Activated T-helper 2 cell treated with anti-CD3 and anti-CD28 coated beads, Interferon-gamma antibody, Interleukin-2, Interleukin-4, amounts not matched to agents 10 μg/mL and 5 μg/mL and 100 μg/mL, durations not matched to agents 14 hours and 24 hours and 36 hours (primary cell): ENCODE measurements at regions not wholly inside any gene's neighbourhood (a gene's known extent, or its start where the extent isn't known, plus 50 kb on each side); places are given as distances from the start of the nearest gene placed in this dataset.

Source experiments
- DNase-seq: peaks from one replicate; pipeline ENCODE4 v3.0.0; 2021; ENCODE audit warnings: low spot score
- H3K27ac Mint-ChIP-seq: one replicate; pipeline ENCODE4 v1.8.0; 2021; ENCODE audit warnings: mixed read lengths
- H3K27me3 Mint-ChIP-seq: one replicate; pipeline ENCODE4 v1.8.0; 2021; ENCODE audit warnings: low read depth, mixed read lengths
- H3K36me3 Mint-ChIP-seq: one replicate; pipeline ENCODE4 v1.8.0; 2021; ENCODE audit warnings: low read depth, mixed read lengths
- H3K4me1 Mint-ChIP-seq: one replicate; pipeline ENCODE4 v1.8.0; 2021; ENCODE audit warnings: low read depth, mixed read lengths
- H3K4me3 Mint-ChIP-seq: one replicate; pipeline ENCODE4 v1.8.0; 2021; ENCODE audit warnings: low read depth, mild to moderate bottlenecking, moderate library complexity, mixed read lengths
- H3K9me3 Mint-ChIP-seq: one replicate; pipeline ENCODE4 v1.8.0; 2021; ENCODE audit warnings: mixed read lengths
- intact Hi-C: fragments of 100-400 bp; cut with micrococcal nuclease; formaldehyde crosslinking; loops from one replicate; pipeline ENCODE4 v1.15.1; 2023

DNA sequence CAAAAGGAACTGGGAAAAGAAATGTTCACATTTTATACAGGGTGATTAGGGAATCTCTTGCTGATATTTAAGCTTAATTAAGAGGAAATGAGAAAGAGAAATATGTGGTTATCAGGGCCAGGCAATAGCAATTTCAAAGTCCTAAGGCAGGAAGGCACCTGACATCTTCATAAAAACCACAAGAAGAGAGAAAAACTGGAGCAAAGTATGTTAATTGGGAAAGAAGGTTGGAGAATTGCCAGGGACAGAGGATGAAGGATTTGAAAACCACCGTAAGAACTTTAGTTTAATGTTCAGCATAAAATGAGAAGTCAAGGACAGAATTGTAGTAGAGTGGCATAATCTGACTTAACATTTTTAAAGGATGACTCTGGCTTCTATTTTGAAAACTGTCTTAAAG lies 691.8 kb upstream of the NRXN1 start:
- Mint-ChIP-seq H3K4me1 (no peaks in the 10 kb centered on the region), H3K27me3 (no peaks in the 10 kb centered on the region), H3K27ac (no peak overlapping the region), H3K9me3 (peaks cover 27% of the 10 kb centered on the region), H3K4me3 (no peak overlapping the region), H3K36me3 (no peaks in the 10 kb centered on the region)
- intact Hi-C loops, result no loop called here
- no peak for DNase-seq

DNA sequence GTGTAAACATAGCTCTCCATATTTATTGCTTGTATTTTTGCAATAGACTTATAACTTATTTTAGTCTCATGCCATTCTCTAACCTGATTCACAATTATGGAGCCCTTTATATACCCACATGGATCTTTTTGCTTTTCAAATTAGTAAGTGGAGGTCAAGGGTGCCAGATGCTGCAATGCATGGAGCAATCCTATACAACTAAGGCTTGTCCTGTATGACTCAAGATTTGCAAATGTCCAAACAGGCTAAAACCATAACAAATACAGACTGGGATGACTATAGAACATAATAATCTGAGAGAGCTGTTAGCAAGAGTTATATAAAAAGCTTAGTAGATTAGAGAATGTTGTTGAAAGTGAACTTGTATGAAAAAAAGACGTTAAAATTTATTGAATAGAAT lies 690.4 kb upstream of the NRXN1 start:
- H3K36me3 Mint-ChIP-seq, result no peaks in the 10 kb centered on the region
- no peak overlapping the region for H3K27ac Mint-ChIP-seq
- intact Hi-C loops, result no loop called here

DNA sequence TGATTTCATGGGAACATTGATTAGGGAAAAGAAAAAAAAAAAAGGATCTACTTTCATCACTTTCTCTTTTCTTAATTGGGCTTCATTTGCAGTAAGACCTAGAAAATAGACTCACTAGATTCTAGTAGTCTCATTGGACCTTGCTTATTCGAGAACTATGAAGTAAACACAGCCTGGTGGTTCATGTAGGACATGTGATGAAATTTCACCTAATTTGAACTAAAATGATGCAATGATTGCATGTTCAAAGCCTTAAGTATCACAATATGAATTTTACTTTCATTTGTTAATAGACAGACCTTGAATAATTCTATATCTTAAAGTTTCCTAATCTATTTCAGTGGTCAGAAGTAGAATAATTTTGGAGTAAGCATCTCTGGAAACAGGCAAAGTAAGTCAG lies 688.9 kb upstream of the NRXN1 start:
- Mint-ChIP-seq H3K36me3 (no peaks in the 10 kb centered on the region), H3K4me1 (no peaks in the 10 kb centered on the region), H3K4me3 (no peak overlapping the region), H3K27me3 (no peaks in the 10 kb centered on the region), H3K9me3 (peaks cover 34% of the 10 kb centered on the region), H3K27ac (no peak overlapping the region)
- intact Hi-C loops, result no loop called here
- no peak for DNase-seq

More for the DNA sequence above, 690.4 kb upstream of the NRXN1 start:
- H3K27me3 Mint-ChIP-seq, result no peaks in the 10 kb centered on the region
- H3K4me1 Mint-ChIP-seq, result no peaks in the 10 kb centered on the region
- H3K9me3 Mint-ChIP-seq, result peaks cover 29% of the 10 kb centered on the region
- no peak overlapping the region for H3K4me3 Mint-ChIP-seq
- no peak for DNase-seq

DNA sequence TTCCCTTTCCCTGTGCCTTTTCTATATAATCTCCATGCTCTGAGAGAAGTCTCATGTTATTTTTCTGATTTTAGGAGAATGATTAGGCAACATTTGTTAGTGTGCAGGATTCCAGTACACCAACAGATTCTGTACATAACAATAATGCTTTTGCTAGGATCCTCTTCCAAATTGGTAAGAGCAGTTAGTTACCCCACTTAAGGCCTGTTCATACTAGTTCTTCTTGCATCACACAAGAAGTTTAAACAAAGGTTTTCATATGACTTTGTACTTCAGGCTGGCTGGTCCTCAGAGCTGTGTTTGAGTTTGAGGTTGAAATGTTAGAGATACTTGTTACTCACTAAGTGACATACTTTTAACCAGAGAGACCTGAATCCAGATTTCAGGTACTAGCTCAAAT lies 686.9 kb upstream of the NRXN1 start:
- DNase-seq, result no peak
- H3K36me3 Mint-ChIP-seq, result no peaks in the 10 kb centered on the region
- no peak overlapping the region for H3K4me3 Mint-ChIP-seq
- no peaks in the 10 kb centered on the region for H3K4me1 Mint-ChIP-seq
- H3K9me3 Mint-ChIP-seq, result peaks cover 45% of the 10 kb centered on the region
- no peaks in the 10 kb centered on the region for H3K27me3 Mint-ChIP-seq
- intact Hi-C loops, result no loop called here
- H3K27ac Mint-ChIP-seq, result no peak overlapping the region

DNA sequence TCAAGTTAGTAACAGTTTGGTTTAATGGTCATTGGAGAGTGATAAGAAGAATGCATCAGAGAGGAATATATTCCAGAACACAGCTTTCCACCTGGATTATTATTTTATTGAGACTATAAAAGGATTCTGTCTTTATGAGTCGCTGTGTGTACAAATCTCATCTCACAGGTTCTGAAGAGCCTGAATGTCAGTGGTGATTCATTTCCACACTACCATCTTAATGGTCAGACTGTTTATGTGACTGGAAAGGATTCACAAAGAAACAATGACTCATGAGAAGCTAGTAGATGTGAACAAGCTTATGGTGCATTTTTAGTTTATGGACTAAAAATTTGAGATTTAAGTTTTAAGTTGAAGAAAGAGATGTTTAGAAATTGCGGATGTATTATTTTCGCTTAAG lies 685.4 kb upstream of the NRXN1 start:
- Mint-ChIP-seq H3K4me1 (no peaks in the 10 kb centered on the region), H3K9me3 (peaks cover 51% of the 10 kb centered on the region), H3K27me3 (no peaks in the 10 kb centered on the region), H3K27ac (no peak overlapping the region), H3K4me3 (no peak overlapping the region), H3K36me3 (no peaks in the 10 kb centered on the region)
- intact Hi-C loops, result no loop called here
- DNase-seq, result no peak

DNA sequence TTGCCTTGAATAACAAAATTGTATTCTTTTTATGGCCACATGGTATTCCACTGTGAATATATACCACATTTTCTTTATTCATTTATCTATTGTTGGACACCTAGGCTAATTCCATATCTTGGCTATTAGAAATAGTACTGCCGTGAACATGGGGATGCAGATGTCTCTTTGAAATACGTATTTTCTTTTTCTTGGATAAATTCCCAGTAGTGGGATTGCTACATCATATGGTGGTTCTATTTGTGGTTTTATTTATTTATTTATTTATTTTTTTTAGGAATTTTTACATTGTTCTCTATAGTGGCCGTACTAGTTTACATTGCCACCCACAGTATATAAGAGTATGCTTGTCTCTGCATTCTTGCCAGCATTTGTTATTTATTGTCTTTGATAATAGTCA lies 679.8 kb upstream of the NRXN1 start:
- no peaks in the 10 kb centered on the region for H3K27me3 Mint-ChIP-seq
- H3K4me3 Mint-ChIP-seq, result no peak overlapping the region
- peaks cover 43% of the 10 kb centered on the region for H3K9me3 Mint-ChIP-seq
- intact Hi-C loops, result no loop called here
- no peak overlapping the region for H3K27ac Mint-ChIP-seq
- no peaks in the 10 kb centered on the region for H3K4me1 Mint-ChIP-seq
- no peak for DNase-seq
- H3K36me3 Mint-ChIP-seq, result no peaks in the 10 kb centered on the region

DNA sequence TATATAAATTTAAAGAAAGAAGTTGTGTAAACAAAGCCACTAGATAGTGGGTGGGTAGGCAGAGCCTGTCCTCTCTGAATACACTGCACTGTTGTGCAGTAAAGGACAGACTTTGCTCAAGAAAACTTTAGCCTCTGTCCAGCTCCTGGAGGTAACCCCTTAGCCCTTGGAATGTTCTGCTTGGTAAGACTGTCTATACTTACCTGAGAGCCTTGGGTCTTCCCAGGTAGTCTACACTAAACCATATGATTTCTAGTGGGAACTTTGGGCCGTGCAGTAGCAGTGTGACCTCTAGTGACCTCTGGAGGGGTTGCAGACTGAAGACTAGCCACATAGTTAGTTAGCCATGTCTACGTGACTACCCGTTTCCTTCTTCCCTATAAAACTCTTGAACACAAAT lies 678.3 kb upstream of the NRXN1 start:
- intact Hi-C loops, result no loop called here
- H3K36me3 Mint-ChIP-seq, result no peaks in the 10 kb centered on the region
- DNase-seq, result no peak
- H3K4me1 Mint-ChIP-seq, result no peaks in the 10 kb centered on the region
- H3K27me3 Mint-ChIP-seq, result no peaks in the 10 kb centered on the region
- peaks cover 36% of the 10 kb centered on the region for H3K9me3 Mint-ChIP-seq
- no peak overlapping the region for H3K4me3 Mint-ChIP-seq
- H3K27ac Mint-ChIP-seq, result no peak overlapping the region

DNA sequence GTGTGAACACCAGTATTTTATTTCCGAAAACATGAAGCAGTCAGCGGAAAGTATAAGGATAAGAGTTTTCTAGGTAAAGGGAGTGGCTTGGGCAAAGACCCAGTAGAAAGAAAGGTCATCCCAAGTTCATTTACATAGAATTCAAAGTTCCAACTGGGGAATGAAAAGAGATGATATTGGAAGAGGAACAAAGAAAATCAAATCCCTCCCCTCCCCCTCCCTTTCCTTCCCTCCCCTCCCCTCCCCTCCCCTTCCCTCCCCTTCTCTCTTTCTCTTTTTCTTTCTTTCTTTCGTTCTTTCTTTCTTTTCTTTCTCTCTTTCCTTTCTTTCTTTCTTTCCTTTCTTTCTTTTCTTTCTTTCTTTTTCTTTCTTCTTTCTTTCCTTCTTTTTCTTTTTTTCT lies 675.7 kb upstream of the NRXN1 start:
- H3K27ac Mint-ChIP-seq, result no peak overlapping the region
- peaks cover 22% of the 10 kb centered on the region for H3K9me3 Mint-ChIP-seq
- intact Hi-C loops, result no loop called here
- H3K4me1 Mint-ChIP-seq, result no peaks in the 10 kb centered on the region
- H3K27me3 Mint-ChIP-seq, result no peaks in the 10 kb centered on the region
- no peak for DNase-seq
- no peak overlapping the region for H3K4me3 Mint-ChIP-seq
- no peaks in the 10 kb centered on the region for H3K36me3 Mint-ChIP-seq

DNA sequence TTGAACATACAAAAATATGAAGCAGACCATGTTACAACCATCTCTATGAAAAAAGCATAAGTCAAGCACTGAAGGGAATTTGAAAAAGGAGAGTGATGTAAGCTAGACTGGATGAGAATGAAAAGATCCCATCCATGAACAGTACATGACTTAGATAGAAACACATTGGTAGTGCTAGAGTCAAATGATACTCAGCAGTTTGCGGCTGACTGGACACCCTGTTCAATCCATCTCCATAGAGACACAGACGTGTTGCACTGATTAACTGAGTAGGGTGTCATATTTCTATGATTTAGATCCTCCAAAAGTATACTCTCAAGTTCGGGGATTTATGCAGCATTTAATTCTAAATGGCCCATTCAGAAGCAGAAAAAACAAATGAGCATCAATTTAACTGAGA lies 674.3 kb upstream of the NRXN1 start:
- intact Hi-C loops, result no loop called here
- no peak for DNase-seq
- H3K4me3 Mint-ChIP-seq, result no peak overlapping the region
- no peaks in the 10 kb centered on the region for H3K4me1 Mint-ChIP-seq
- no peaks in the 10 kb centered on the region for H3K36me3 Mint-ChIP-seq
- no peaks in the 10 kb centered on the region for H3K27me3 Mint-ChIP-seq
- H3K27ac Mint-ChIP-seq, result no peak overlapping the region
- H3K9me3 Mint-ChIP-seq, result peaks cover 14% of the 10 kb centered on the region

DNA sequence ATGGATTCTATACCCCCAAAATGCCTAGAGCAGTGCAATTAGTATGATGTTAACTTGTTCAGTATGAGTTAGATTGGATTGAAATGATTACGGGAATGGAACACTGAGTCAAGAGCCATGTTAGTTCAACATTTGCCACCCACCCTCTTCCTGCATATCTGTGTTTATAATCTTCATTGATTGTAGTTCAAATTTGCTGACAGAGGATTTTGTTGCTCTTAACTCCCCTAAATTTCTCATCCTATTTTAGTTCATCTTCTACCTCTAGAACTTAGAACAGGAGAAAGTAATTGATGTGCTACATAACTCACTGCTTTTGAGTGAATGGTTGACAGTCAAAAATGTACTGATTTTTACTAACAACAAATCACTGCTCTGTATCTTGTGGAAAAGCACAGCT lies 673.5 kb upstream of the NRXN1 start:
- H3K9me3 Mint-ChIP-seq, result peaks cover 14% of the 10 kb centered on the region
- H3K27ac Mint-ChIP-seq, result no peak overlapping the region
- no peak for DNase-seq
- intact Hi-C loops, result no loop called here
- no peaks in the 10 kb centered on the region for H3K27me3 Mint-ChIP-seq
- H3K4me3 Mint-ChIP-seq, result no peak overlapping the region
- H3K4me1 Mint-ChIP-seq, result no peaks in the 10 kb centered on the region
- H3K36me3 Mint-ChIP-seq, result no peaks in the 10 kb centered on the region

DNA sequence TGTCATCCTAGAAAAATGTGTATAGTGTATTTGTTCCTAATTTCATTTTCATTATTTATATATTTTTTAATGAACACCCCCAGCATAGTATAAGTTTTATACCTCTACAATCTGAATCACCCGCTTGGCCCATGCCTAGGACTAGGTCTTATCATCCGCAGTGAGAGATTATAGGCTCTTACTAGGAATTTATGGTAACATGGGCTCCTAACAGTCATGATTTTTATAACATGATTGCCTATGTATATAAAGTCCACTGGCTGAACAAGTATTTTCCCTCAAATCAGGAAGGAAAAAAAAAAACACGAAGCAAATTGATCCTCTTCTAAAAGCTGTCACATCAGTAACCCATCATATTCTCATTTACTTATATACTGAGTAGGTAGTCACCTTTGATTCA lies 666.1 kb upstream of the NRXN1 start:
- H3K36me3 Mint-ChIP-seq, result no peaks in the 10 kb centered on the region
- H3K27me3 Mint-ChIP-seq, result no peaks in the 10 kb centered on the region
- intact Hi-C loops, result no loop called here
- no peak for DNase-seq
- H3K4me3 Mint-ChIP-seq, result no peak overlapping the region
- H3K4me1 Mint-ChIP-seq, result no peaks in the 10 kb centered on the region
- H3K27ac Mint-ChIP-seq, result no peak overlapping the region
- H3K9me3 Mint-ChIP-seq, result peaks cover 6% of the 10 kb centered on the region

DNA sequence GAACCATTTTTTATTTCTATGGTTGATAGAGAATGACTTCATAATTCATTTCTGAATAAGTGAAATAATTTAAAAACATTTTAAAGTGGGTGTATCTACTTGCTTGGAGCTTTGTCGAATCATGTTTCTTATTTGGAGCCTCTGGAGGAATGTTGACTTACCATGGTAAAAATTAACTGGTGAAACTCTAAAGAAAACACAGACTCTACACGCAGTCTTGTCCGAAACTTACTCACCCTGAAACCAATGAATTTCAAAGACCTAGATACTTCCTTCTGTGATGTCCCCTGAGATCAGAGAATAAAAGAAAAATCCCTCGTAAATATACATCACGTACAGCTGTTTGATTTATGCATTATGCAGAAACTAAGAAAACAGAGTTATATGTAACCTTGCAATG lies 665.2 kb upstream of the NRXN1 start:
- no peak for DNase-seq
- Mint-ChIP-seq H3K4me3 (no peak overlapping the region), H3K27ac (no peak overlapping the region), H3K9me3 (peaks cover 4% of the 10 kb centered on the region), H3K4me1 (no peaks in the 10 kb centered on the region), H3K27me3 (no peaks in the 10 kb centered on the region), H3K36me3 (no peaks in the 10 kb centered on the region)
- intact Hi-C loops, result no loop called here

DNA sequence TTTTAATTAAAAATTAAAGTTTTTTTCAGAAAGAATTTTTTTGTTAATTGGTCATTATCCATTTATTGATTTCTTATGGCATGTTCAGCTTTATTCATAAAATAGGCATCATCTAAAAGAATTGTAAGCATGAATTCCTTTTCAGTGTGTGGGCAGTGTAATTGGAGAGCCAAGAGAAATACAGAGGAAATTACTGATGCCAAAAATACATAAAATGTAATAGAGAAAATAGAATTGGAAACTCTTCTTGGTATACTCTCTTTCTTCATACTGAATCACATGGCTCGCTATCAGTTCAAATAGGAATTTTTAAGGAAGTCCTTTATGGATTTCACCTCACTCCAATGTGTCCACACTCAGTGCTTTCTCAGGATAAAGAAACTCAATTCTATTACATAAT lies 663.6 kb upstream of the NRXN1 start:
- Mint-ChIP-seq H3K27me3 (no peaks in the 10 kb centered on the region), H3K36me3 (no peaks in the 10 kb centered on the region), H3K27ac (no peak overlapping the region), H3K4me3 (no peak overlapping the region), H3K9me3 (peaks cover 4% of the 10 kb centered on the region), H3K4me1 (no peaks in the 10 kb centered on the region)
- DNase-seq, result no peak
- intact Hi-C loops, result no loop called here

DNA sequence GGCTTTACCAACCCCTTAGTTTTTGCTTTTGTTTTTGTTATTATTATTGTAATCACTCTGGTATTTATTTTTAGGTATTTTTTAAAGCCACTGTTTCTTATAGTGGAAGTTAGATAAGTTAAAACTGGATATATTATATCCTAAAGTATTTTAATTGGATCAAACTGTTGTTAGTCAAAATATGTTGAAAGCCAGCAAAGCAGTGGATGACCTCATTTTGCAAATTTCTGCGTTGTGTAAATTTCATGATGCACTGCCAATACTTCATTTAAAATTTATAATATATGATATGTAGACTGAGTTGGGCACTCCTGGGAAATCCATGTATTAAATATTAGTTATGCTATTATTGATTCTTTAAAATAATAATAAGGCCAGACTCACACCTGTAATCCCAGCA lies 661.7 kb upstream of the NRXN1 start:
- H3K4me1 Mint-ChIP-seq, result no peaks in the 10 kb centered on the region
- no peaks in the 10 kb centered on the region for H3K27me3 Mint-ChIP-seq
- H3K4me3 Mint-ChIP-seq, result no peak overlapping the region
- no peak overlapping the region for H3K27ac Mint-ChIP-seq
- H3K36me3 Mint-ChIP-seq, result no peaks in the 10 kb centered on the region
- intact Hi-C loops, result no loop called here
- peaks cover 4% of the 10 kb centered on the region for H3K9me3 Mint-ChIP-seq
- no peak for DNase-seq
